Adrenal gland (tissue), 9 donors: ENCODE measurements at regions not wholly inside any gene's neighbourhood (a gene's known extent, or its start where the extent isn't known, plus 50 kb on each side); places are given as distances from the start of the nearest gene placed in this dataset.

Experiments used
- DNase-seq, 7 donors: peaks; one replicate each; pipeline ENCODE4 v3.0.0-alpha.2; 2019 to 2020
- H3K27ac ChIP-seq, 5 donors: fragments of 200-600 bp; sonication (generic) in 4 of 5; 1 replicate in 3 of 5; 2 replicates in 2 of 5; pipeline versions ENCODE4 v1.5.1 to v1.8.0; 2016 to 2020; ENCODE audit warnings: mild to moderate bottlenecking in 1 of 5
- H3K27me3 ChIP-seq: fragments of 200-600 bp; 2 replicates; pipeline ENCODE4 v1.8.0; 2021
- H3K36me3 ChIP-seq, 2 donors: fragments of 200-600 bp; replicated peaks in 1 of 2; 1 replicate in 1 of 2; 2 replicates in 1 of 2; pipeline versions ENCODE4 v1.5.1 to v1.8.0; 2018 to 2022
- H3K4me1 ChIP-seq, 2 donors: fragments of 200-600 bp; replicated peaks in 1 of 2; 1 replicate in 1 of 2; 2 replicates in 1 of 2; pipeline versions ENCODE4 v1.5.1 to v1.8.0; 2018 to 2021
- H3K4me3 ChIP-seq, 4 donors: fragments of 200-600 bp; sonication (generic) in 3 of 4; one replicate each; pipeline ENCODE4 v1.5.1; 2016 to 2018
- H3K9me3 ChIP-seq, 3 donors: fragments of 200-600 bp; sonication (generic) in 1 of 3; replicated peaks in 1 of 3; 1 replicate in 2 of 3; 2 replicates in 1 of 3; pipeline versions ENCODE4 v1.5.1 to v1.8.0; 2016 to 2021
- POLR2A ChIP-seq, 2 donors: fragments of 450-650 bp; IDR thresholded peaks; one replicate each; pipeline ENCODE4 v1.6.1; 2017; ENCODE audit warnings: antibody characterized with exemption in 2 of 2, mild to moderate bottlenecking in 2 of 2, moderate library complexity in 1 of 2
- WGBS, 4 donors: extraction: QIAGEN DNeasy Blood & Tissue Kit in 2 of 4; methylation state at CpG; one replicate each; pipeline versions ENCODE4 v1.1.5 to v1.1.7; 2013 to 2017; 5-methylcytosine and 5-hydroxymethylcytosine counted together
- intact Hi-C, 2 donors: fragments of 100-400 bp; cut with DNase I; formaldehyde crosslinking; loops; one replicate each; pipeline versions ENCODE4 v1.14.1 to v1.15.0; 2022 to 2023
- TF ChIP-seq, protein P1 (sequence below), 6 experiments: fragments of 450-650 bp in 4 of 6; fragments of 200-600 bp in 2 of 6; sonication (generic) in 1 of 6; IDR thresholded peaks; 1 replicate in 5 of 6; 2 replicates in 1 of 6; pipeline versions ENCODE4 v1.5.1 to v1.8.0; 2016 to 2021; ENCODE audit warnings: antibody characterized with exemption in 6 of 6, mild to moderate bottlenecking in 2 of 6, moderate library complexity in 1 of 6
- donor health status: healthy with polysubstance abuse.
- donor health status: Bipolar disorder and iron deficiency.
- donor health status: DM: yes; HTN: yes; CAD: no.
- donor health status: DM: no; HTN: no; CAD: no.
- donor health status: DM: no; HTN: no; CAD: no.

DNA sequence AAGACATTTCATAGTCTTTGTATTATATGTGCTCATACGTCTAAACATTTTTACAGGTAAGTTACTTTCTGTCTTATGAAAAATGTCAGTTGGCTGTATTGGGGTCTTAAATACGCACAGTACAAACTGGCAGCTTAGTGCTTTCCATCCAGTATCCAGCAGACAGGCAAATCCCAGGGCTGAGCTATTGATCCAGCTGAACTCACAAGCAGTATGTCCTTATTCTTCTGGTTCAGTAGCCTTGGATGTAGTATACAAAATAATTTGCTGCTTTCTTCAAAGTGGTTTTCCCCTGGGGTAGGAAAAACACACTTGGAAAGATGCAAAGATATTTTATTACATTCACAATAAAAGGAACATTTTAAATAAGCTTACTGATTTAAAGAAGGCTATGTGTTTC, 617.2 kb downstream of the NR2F1-AS1 start:
- WGBS, 4 donors, result 75 to 85% (median 79%) methylated on average over 2 of the region's 2 CpGs

DNA sequence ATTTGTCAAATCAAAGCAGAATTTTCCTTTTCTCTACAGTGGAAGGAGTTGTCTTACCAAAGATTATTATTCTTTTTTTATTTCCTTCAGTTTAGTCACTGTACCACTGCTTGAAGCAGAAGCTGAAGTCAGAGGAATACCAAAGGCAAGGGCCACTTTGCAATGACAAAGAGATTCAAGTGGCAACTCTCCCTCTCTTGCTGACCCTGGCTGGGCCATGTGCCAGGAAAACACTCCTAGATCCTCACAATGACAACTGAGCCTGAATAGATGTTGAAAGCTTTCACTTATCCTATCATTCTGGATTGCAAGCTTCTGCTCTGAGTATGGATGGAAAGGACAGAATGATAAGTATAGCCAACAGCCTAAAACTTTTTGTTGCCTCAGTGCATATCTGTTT, 618.3 kb downstream of the NR2F1-AS1 start:
- no peak overlapping the region for H3K4me3 ChIP-seq
- no peak for TF ChIP-seq POLR2A (IDR thresholded peaks at IDR 0.05)
- TF ChIP-seq, protein P1, sequence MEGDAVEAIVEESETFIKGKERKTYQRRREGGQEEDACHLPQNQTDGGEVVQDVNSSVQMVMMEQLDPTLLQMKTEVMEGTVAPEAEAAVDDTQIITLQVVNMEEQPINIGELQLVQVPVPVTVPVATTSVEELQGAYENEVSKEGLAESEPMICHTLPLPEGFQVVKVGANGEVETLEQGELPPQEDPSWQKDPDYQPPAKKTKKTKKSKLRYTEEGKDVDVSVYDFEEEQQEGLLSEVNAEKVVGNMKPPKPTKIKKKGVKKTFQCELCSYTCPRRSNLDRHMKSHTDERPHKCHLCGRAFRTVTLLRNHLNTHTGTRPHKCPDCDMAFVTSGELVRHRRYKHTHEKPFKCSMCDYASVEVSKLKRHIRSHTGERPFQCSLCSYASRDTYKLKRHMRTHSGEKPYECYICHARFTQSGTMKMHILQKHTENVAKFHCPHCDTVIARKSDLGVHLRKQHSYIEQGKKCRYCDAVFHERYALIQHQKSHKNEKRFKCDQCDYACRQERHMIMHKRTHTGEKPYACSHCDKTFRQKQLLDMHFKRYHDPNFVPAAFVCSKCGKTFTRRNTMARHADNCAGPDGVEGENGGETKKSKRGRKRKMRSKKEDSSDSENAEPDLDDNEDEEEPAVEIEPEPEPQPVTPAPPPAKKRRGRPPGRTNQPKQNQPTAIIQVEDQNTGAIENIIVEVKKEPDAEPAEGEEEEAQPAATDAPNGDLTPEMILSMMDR (IDR thresholded peaks at IDR 0.05), result no peak
- intact Hi-C loops, result no loop called here

More for the DNA sequence above, 617.2 kb downstream of the NR2F1-AS1 start:
- H3K27ac ChIP-seq, result no peak overlapping the region
- H3K27me3 ChIP-seq, result no peaks in the 10 kb centered on the region
- no peaks in the 10 kb centered on the region for H3K9me3 ChIP-seq
- intact Hi-C loops, result no loop called here
- H3K4me1 ChIP-seq, result no peaks in the 10 kb centered on the region
- H3K4me3 ChIP-seq, result no peak overlapping the region
- H3K36me3 ChIP-seq, result no peaks in the 10 kb centered on the region
- TF ChIP-seq, protein P1 (IDR thresholded peaks at IDR 0.05), result no peak
- TF ChIP-seq POLR2A (IDR thresholded peaks at IDR 0.05), result no peak
- no peak for DNase-seq

DNA sequence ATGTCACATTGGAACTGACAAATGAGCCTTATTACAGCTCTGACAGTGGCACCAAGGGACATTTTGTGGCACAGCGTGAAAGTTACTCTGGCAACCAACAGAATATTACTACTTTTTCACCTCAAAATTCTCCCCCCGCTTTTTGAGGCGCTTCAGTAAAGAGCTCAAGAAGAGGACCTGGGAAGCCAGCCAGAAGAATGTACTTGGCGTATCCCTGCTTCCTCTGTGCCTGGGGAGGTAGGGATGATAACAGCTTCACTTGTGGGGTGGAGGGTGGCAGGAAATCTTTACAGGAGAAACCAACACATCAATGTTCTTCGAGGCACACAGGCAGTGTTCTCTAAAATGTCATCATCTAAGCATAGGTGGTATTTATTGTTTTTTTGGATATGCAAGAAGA, 624.1 kb downstream of the NR2F1-AS1 start:
- no peak for DNase-seq
- TF ChIP-seq POLR2A (IDR thresholded peaks at IDR 0.05), result no peak
- TF ChIP-seq, protein P1 (IDR thresholded peaks at IDR 0.05), result no peak
- Histone ChIP-seq H3K4me1 (no peaks in the 10 kb centered on the region), H3K27ac (no peak overlapping the region), H3K27me3 (no peaks in the 10 kb centered on the region), H3K36me3 (no peaks in the 10 kb centered on the region), H3K4me3 (no peak overlapping the region), H3K9me3 (peaks cover 0 to 10% (median 4%) of the 10 kb centered on the region in 3 donors)
- WGBS, 4 donors, result 69 to 76% (median 72%) methylated on average over 4 to 5 of the region's 5 CpGs
- intact Hi-C loops, result no loop called here

More for the DNA sequence above, 618.3 kb downstream of the NR2F1-AS1 start:
- no peak overlapping the region for H3K27ac ChIP-seq
- H3K27me3 ChIP-seq, result no peaks in the 10 kb centered on the region
- no peak for DNase-seq
- no peaks in the 10 kb centered on the region for H3K9me3 ChIP-seq
- no peaks in the 10 kb centered on the region for H3K36me3 ChIP-seq
- no peaks in the 10 kb centered on the region for H3K4me1 ChIP-seq

DNA sequence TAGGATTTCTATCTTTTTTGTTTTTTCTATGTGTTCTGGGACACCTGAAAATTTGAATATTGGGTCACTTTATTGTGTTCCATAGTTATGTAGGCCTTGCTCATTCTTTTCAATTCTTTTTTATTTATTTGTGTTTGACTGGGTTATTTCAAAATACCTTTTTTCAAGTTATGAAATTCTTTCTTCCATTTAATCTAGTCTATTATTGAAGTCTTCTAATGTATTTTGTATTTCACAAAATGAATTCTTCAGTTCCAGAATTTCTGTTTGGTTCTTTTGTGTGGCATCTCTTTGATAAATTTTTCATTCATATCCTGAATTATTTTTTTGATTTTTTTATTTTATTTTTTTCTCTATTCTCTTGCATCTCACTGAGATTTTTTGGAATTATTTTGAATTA, 628.8 kb downstream of the NR2F1-AS1 start:
- DNase-seq, result no peak
- intact Hi-C loops, result no loop called here
- Histone ChIP-seq H3K27ac (no peak overlapping the region), H3K9me3 (peaks cover 0 to 21% (median 9%) of the 10 kb centered on the region in 3 donors), H3K4me3 (no peak overlapping the region), H3K4me1 (no peaks in the 10 kb centered on the region), H3K27me3 (no peaks in the 10 kb centered on the region), H3K36me3 (no peaks in the 10 kb centered on the region)
- TF ChIP-seq POLR2A (IDR thresholded peaks at IDR 0.05), result no peak
- TF ChIP-seq, protein P1 (IDR thresholded peaks at IDR 0.05), result no peak
